Neural cell (in vitro differentiated cells): ENCODE measurements at regions not wholly inside any gene's neighbourhood (a gene's known extent, or its start where the extent isn't known, plus 50 kb on each side); places are given as distances from the start of the nearest gene placed in this dataset.
A peak's percentile ranks its signal among the peaks of the same experiment; 100 is the strongest.

Experiments
- H2AFZ ChIP-seq: fragments of 200-600, 300-800 bp; sonication (generic), shearing (Covaris generic); 2 replicates; pipeline ENCODE4 v1.6.0; 2014; ENCODE audit warnings: low read depth, mild to moderate bottlenecking, antibody characterized with exemption, low read length, moderate library complexity
- H3F3A ChIP-seq: fragments of 200-600 bp; shearing (Covaris generic); 2 replicates; pipeline ENCODE4 v1.6.1; 2016; ENCODE audit warnings: mild to moderate bottlenecking, moderate library complexity, mixed read lengths, antibody characterized with exemption, low read length; ENCODE audit not compliant: insufficient read depth, poor library complexity, severe bottlenecking
- H3K27ac ChIP-seq: fragments of 200-600, 300-800 bp; sonication (generic), shearing (Covaris generic); 2 replicates; pipeline ENCODE4 v1.5.1; 2014; ENCODE audit warnings: mild to moderate bottlenecking, low read length, moderate library complexity
- H3K27me3 ChIP-seq: fragments of 300-800, 200-600 bp; sonication (generic), shearing (Covaris generic); 2 replicates; pipeline ENCODE4 v1.6.0; 2014; ENCODE audit warnings: mild to moderate bottlenecking, low read depth, low read length, moderate library complexity; ENCODE audit not compliant: insufficient read depth
- H3K36me3 ChIP-seq: fragments of 300-800, 200-600 bp; sonication (generic), shearing (Covaris generic); 2 replicates; pipeline ENCODE4 v1.5.1; 2014; ENCODE audit warnings: mild to moderate bottlenecking, antibody characterized with exemption, low read length, moderate library complexity; ENCODE audit not compliant: insufficient read depth
- H3K4me2 ChIP-seq: fragments of 300-800, 200-600 bp; sonication (generic), shearing (Covaris generic); 2 replicates; pipeline ENCODE4 v1.6.0; 2014; ENCODE audit warnings: mild to moderate bottlenecking, low read length
- H3K4me3 ChIP-seq: fragments of 300-800, 200-600 bp; sonication (generic), shearing (Covaris generic); 2 replicates; pipeline ENCODE4 v1.5.1; 2014; ENCODE audit warnings: mild to moderate bottlenecking, low read length, moderate library complexity
- H3K79me2 ChIP-seq: fragments of 200-600 bp; shearing (Covaris generic); replicated peaks from 2 replicates; pipeline ENCODE4 v1.6.0; 2014; ENCODE audit warnings: mild to moderate bottlenecking, low read length, moderate library complexity; ENCODE audit not compliant: insufficient read depth
- H3K9ac ChIP-seq: fragments of 300-800, 200-600 bp; sonication (generic), shearing (Covaris generic); 2 replicates; pipeline ENCODE4 v1.6.1; 2016; ENCODE audit warnings: mild to moderate bottlenecking, low read length, mixed read lengths
- H3K9me2 ChIP-seq: fragments of 200-600 bp; shearing (Covaris generic); 2 replicates; pipeline ENCODE4 v1.6.1; 2016; ENCODE audit warnings: mild to moderate bottlenecking, low read length, mixed read lengths; ENCODE audit not compliant: insufficient read depth
- H3K9me3 ChIP-seq: fragments of 200-600, 300-800 bp; sonication (generic), shearing (Covaris generic); 2 replicates; pipeline ENCODE4 v1.6.1; 2016; ENCODE audit warnings: mild to moderate bottlenecking, mixed run types, low read length, moderate library complexity, mixed read lengths
- H4K20me1 ChIP-seq: fragments of 200-600 bp; shearing (Covaris generic); 2 replicates; pipeline ENCODE4 v1.6.1; 2016; ENCODE audit warnings: mild to moderate bottlenecking, mixed run types; ENCODE audit not compliant: insufficient read depth
- EP300 ChIP-seq: fragments of 450-650 bp; conservative IDR thresholded peaks from 2 replicates; pipeline ENCODE4 v1.6.1; 2014; ENCODE audit warnings: antibody characterized with exemption, mild to moderate bottlenecking, moderate library complexity; ENCODE audit not compliant: poor library complexity, severe bottlenecking
- EZH2 ChIP-seq: fragments of 200-600, 300-800 bp; shearing (Covaris generic), sonication (generic); IDR thresholded peaks from 2 replicates; pipeline ENCODE4 v1.6.1; 2014; ENCODE audit warnings: antibody characterized with exemption, low read length, borderline replicate concordance, mild to moderate bottlenecking; ENCODE audit not compliant: insufficient read depth, poor library complexity, severe bottlenecking
- MXI1 ChIP-seq: fragments of 450-650 bp; conservative IDR thresholded peaks from 2 replicates; pipeline ENCODE4 v1.6.1; 2014; ENCODE audit warnings: antibody characterized with exemption, mild to moderate bottlenecking; ENCODE audit not compliant: poor library complexity, severe bottlenecking
- POLR2AphosphoS5 ChIP-seq: IDR thresholded peaks from 2 replicates; pipeline ENCODE4 v1.6.1; 2012
- RAD21 ChIP-seq: fragments of 450-650 bp; conservative IDR thresholded peaks from 2 replicates; pipeline ENCODE4 v1.6.1; 2014; ENCODE audit warnings: antibody characterized with exemption, mild to moderate bottlenecking, moderate library complexity
- REST ChIP-seq: IDR thresholded peaks from 2 replicates; pipeline ENCODE4 v1.6.1; 2012; ENCODE audit warnings: borderline replicate concordance
- SMC3 ChIP-seq: fragments of 450-650 bp; conservative IDR thresholded peaks from 2 replicates; pipeline ENCODE4 v1.6.1; 2014; ENCODE audit warnings: antibody characterized with exemption, mild to moderate bottlenecking, moderate library complexity; ENCODE audit not compliant: poor library complexity
- TAF1 ChIP-seq: IDR thresholded peaks from 2 replicates; pipeline ENCODE4 v1.6.1; 2012; ENCODE audit warnings: low read depth
- TF ChIP-seq, protein P1 (sequence below): fragments of 450-650 bp; IDR thresholded peaks from 2 replicates; pipeline ENCODE4 v1.5.1; 2014; ENCODE audit warnings: antibody characterized with exemption, mild to moderate bottlenecking, moderate library complexity; ENCODE audit not compliant: poor library complexity, severe bottlenecking

DNA sequence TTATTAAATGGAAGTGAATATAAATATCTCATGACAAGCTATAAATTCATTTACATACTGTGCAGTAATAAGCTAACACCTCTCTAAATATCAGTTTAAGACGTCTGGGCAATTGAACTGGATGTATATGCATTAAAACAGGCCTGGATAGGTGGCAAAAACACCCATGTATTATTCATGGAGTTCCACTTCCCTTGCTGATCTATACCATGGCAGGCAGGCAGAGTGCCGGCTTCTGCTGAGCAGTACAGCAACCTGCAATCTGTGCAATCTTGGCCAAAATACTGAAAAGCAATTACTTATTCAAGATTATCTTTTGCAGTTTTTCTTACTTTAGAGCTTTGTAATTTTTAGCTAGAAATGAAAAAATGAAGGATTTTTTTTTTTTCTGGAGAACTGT is 112.1 kb upstream of the PIEZO2 start:
- Histone ChIP-seq H3K27me3 (no peaks in the 10 kb centered on the region), H3K36me3 (no peaks in the 10 kb centered on the region), H3K9me3 (no peaks in the 10 kb centered on the region), H4K20me1 (no peaks in the 10 kb centered on the region), H3K9ac (peak overlapping the region; percentile 14), H3K4me2 (peak overlapping the region; percentile 37), H3K27ac (peak overlapping the region; percentile 68), H3F3A (no peaks in the 10 kb centered on the region), H2AFZ (no peak overlapping the region), H3K79me2 (no peaks in the 10 kb centered on the region), H3K4me3 (peak overlapping the region; percentile 49), H3K9me2 (no peaks in the 10 kb centered on the region)
- TF ChIP-seq, protein P1, sequence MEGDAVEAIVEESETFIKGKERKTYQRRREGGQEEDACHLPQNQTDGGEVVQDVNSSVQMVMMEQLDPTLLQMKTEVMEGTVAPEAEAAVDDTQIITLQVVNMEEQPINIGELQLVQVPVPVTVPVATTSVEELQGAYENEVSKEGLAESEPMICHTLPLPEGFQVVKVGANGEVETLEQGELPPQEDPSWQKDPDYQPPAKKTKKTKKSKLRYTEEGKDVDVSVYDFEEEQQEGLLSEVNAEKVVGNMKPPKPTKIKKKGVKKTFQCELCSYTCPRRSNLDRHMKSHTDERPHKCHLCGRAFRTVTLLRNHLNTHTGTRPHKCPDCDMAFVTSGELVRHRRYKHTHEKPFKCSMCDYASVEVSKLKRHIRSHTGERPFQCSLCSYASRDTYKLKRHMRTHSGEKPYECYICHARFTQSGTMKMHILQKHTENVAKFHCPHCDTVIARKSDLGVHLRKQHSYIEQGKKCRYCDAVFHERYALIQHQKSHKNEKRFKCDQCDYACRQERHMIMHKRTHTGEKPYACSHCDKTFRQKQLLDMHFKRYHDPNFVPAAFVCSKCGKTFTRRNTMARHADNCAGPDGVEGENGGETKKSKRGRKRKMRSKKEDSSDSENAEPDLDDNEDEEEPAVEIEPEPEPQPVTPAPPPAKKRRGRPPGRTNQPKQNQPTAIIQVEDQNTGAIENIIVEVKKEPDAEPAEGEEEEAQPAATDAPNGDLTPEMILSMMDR = no peak
- no peak for TF ChIP-seq REST
- no peak for TF ChIP-seq EP300
- TF ChIP-seq MXI1 = no peak
- TF ChIP-seq RAD21 = no peak
- TF ChIP-seq POLR2AphosphoS5 = no peak
- no peak for TF ChIP-seq SMC3
- no peak for TF ChIP-seq TAF1
- no peak for TF ChIP-seq EZH2

DNA sequence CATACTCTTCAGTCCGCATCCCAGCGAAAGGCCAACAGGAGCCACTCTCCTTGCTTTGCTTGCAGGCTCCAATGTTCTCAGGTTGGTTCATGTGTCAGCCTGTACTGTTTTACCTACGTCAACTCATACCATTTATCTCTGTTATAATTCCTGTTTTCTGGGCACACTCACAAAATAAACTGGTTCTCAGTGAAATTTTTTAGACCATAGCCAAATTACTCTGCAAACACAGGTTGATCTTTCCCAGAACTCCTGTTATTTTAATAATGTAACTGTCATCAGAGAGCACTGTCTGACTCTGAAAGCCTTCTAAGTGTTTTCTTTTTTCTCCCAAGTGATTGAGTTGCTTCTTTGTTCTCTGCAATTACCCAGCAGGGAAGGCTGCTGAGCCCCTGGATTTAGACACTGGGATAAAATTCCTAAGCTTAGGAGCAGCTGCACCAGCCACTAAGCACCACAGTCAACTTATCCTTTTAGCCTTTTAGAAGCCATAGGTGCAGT is 111.6 kb upstream of the PIEZO2 start:
- TF ChIP-seq EZH2 = no peak
- TF ChIP-seq EP300 = peak; percentile 85
- TF ChIP-seq POLR2AphosphoS5 = peak; percentile 91
- TF ChIP-seq RAD21 = peak; percentile 9
- TF ChIP-seq SMC3 = no peak
- TF ChIP-seq REST = peak; percentile 100
- H3K79me2 ChIP-seq = no peaks in the 10 kb centered on the region
- no peaks in the 10 kb centered on the region for H3K27me3 ChIP-seq
- peak overlapping the region; percentile 14 for H3K9ac ChIP-seq
- H3K4me3 ChIP-seq = peak overlapping the region; percentile 49
- no peaks in the 10 kb centered on the region for H4K20me1 ChIP-seq
- H3K4me2 ChIP-seq = peak overlapping the region; percentile 37
- no peak overlapping the region for H2AFZ ChIP-seq
- H3K36me3 ChIP-seq = no peaks in the 10 kb centered on the region
- no peaks in the 10 kb centered on the region for H3K9me2 ChIP-seq
- peak overlapping the region; percentile 68 for H3K27ac ChIP-seq
- no peaks in the 10 kb centered on the region for H3F3A ChIP-seq
- H3K9me3 ChIP-seq = no peaks in the 10 kb centered on the region
